ENCODE measurements at regions not wholly inside any gene's neighbourhood (a gene's known extent, or its start where the extent isn't known, plus 50 kb on each side); places are given as distances from the start of the nearest gene placed in this dataset.

DNA sequence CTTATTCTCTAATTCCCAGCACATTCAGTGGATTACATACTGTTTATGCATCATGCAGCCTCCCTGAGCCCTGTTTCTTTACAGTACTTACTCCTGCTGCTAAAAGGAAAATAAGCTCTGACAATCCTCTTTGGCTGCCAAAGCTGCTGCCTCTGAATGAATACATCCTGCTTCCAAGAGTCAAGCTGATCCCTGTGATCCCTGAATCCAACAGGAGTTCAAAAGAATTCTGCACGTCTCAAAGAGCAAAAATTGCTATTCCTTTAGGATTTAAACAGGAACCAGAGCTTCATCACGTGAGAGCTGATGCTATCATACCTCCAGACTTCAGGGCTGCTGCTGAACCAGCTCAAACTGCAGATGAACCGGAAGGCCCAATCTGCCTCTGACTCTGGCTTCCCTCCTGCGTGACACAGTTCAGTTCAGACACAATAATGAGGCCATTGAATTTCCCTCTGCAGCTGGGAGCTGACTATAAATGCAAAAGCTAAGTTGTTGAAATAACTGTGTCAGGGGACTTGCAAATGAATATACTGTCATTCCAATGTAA is 851.0 kb upstream of the PHF14 start:
- TF ChIP-seq, protein P1, sequence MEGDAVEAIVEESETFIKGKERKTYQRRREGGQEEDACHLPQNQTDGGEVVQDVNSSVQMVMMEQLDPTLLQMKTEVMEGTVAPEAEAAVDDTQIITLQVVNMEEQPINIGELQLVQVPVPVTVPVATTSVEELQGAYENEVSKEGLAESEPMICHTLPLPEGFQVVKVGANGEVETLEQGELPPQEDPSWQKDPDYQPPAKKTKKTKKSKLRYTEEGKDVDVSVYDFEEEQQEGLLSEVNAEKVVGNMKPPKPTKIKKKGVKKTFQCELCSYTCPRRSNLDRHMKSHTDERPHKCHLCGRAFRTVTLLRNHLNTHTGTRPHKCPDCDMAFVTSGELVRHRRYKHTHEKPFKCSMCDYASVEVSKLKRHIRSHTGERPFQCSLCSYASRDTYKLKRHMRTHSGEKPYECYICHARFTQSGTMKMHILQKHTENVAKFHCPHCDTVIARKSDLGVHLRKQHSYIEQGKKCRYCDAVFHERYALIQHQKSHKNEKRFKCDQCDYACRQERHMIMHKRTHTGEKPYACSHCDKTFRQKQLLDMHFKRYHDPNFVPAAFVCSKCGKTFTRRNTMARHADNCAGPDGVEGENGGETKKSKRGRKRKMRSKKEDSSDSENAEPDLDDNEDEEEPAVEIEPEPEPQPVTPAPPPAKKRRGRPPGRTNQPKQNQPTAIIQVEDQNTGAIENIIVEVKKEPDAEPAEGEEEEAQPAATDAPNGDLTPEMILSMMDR (IDR thresholded peaks at IDR 0.05; ENCODE audit: insufficient read depth, low read length, poor library complexity, severe bottlenecking): no peak
- no peak for TF ChIP-seq EZH2phosphoT487 (conservative IDR thresholded peaks at IDR 0.05; ENCODE audit: low read length)
